CD4-positive, alpha-beta T cell treated with Interleukin-21 for 1 hour (primary cell): ENCODE measurements at regions not wholly inside any gene's neighbourhood (a gene's known extent, or its start where the extent isn't known, plus 50 kb on each side); places are given as distances from the start of the nearest gene placed in this dataset.
"Not testable (repeated sequence)": the region's sequence is repeated elsewhere in the genome, so short reads cannot be mapped to it uniquely, and the experiment has no call there.

Experiments used
- DNase-seq: peaks from one replicate; pipeline ENCODE4 v3.0.0-alpha.2; 2020

DNA sequence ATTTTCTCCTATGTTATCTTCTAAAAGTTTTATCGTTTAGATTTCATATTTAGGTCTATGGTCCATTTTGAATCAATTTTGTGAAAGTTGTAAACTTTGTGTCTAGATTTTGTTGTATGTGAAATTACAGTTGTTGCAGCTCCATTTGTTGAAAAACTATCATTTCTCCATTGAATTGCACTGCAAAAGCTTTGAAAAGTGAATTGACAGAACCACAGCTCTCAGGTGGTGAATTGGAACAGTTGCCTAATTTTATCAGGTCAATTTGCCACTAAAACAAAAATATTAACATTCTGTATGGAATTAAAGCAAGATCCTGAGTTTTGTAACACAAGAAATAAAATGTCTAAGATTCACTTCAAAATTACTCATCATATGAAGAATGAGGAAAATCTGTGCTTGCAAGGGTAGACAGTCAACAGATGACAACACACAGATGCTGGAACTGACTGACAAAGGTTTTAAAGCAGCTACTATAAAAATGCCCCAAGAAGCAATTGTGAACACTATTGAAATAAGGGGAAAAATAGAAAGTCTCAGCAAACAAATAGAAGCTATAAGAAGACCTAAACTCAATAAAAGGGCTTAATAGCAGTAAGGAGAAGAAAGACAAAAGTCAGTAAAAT, 346.7 kb downstream of the PAX1 start:
- DNase-seq, result no peak

DNA sequence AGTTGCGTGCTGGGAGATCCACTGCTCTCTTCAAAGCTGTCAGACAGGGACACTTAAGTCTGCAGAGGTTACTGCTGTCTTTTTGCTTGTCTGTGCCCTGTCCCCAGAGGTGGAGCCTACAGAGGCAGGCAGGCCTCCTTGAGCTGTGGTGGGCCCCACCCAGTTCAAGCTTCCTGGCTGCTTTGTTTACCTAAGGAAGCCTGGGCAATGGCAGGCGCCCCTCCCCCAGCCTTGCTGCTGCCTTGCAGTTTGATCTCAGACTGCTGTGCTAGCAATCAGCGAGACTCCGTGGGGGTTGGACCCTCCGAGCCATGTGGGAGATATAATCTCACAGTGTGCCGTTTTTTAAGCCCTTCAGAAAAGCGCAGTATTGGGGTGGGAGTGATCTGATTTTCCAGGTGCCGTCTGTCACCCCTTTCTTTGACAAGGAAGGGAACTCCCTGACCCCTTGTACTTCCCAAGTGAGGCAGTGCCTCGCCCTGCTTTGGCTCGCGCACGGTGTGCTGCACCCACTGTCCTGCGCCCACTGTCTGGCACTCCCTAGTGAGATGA, 340.6 kb downstream of the PAX1 start:
- not testable (repeated sequence) for DNase-seq

DNA sequence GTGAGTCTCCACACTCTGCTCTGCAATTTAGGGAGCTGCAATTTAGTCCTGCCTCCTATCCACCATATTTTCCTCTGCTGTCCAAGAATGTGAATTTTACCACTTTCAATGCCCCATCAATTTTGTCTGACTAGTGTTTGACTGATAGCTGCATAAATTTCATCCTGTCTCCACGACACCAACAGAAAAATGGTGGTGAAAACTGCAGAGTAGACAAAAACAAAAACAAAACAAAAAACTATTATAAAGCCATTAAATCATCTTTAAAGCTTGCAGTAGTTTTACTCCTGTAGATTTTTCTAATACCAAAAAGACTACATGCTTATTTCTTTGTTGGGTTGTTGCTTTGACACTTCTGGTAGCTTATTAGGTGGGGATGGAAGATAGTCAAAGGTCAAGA, 322.0 kb downstream of the PAX1 start:
- DNase-seq, result no peak

DNA sequence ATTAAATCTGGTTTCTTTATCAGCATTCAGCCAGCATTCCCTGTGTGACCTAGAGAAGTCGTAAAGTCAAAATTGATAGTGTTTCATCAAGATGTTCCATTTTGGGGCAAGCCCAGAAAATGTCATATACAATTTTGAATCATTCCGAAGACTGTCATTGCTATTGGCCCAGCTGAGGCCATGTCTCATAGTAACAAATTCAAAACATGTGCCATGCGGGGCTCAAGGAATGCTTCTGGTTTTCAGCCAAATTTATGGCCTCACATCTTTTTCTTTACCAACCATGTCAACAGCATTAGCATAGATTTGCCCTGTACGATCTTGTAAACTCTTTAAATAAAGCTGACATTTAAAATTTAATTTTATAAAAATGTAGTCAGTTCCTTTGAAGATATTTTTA, 314.7 kb downstream of the PAX1 start:
- no peak for DNase-seq

DNA sequence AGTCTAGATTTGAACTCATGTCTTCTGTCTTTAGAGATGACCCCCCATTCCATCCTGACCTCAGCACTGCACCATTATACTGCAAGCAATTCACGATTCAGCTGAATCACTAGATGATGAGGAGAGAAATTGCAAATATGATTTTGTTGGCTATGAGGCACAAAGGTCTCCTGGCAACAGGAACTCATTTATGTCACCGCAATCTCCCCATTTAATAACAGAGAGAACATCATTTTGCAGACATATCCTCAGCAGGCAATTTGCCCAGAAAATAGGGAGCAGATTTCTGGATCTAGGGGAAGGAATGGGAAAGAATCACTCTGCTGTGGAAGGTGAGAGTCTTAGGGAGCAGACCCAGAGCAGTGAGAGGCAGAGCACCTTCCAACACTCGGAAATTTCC, 303.0 kb downstream of the PAX1 start:
- no peak for DNase-seq

DNA sequence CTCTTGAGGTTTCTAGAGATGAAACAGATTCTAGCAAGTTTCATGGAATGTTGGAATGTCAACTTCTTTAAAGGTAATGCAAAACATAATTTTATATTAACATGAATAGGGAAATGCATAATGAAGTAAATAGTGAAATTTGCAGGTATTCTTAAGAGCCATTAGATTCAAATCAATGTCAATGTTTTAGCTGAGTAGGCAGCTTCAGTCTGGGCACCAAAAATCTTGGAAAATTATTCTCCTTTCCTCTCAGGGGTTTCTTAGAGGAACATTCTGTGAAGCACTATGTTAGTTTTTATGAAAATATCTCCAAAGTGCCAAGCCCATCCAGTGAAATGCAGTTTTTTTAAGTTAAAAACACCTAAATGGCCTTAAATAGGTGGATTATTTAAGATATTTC, 300.8 kb downstream of the PAX1 start:
- DNase-seq, result no peak

DNA sequence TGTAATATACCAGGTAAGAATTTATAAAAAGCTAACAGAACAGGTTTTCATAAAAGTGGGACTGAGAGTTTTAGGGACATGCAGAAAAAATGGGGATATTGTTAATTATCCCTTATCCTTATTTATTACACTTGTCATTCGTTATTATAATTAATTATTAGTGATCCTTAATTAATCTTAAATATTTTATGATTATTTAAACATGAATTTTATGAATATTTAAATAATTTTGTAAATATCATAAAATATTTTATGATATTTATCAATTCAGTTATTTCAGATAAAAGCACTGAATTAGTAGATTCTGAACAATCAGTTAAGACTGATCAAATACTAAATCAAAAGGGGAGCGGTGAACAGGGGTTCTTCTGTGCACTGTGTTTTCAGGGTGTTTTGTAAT, 300.1 kb downstream of the PAX1 start:
- no peak for DNase-seq

DNA sequence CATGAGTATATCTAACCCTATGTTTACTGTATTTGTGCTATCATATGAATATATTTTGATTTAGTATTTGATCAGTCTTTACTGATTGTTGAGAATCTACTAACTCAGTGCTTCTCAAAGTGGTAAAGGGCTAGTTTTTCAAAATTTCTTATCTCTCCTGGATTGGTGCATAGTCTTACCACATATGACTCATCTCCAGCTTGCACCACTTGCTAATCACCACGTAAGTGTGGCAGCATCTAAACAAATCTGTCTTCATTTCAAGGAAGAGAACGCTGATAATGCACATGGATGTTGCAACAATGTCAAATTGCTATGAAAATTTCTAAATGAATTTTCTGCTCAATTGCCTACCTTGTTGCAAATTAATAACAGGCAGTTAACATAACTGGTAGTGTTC, 299.5 kb downstream of the PAX1 start:
- DNase-seq, result no peak

DNA sequence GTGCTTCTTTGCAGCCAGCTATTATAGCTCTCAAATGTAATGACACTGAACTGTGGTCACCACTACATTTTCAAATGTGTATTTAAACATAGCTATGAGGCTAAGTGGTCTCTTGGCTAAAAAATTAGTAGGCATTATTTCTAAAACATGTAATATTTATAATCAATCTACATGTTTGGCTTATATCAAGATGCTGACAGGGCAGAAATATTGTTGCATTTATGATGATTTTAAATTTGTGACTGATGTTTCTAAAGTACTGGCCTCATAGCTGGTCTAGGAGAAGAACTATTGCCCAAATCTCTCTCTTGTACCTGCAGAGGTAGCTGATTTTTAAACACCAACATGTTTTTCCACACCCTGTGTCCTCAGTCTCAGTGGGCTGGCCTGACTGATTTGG, 298.2 kb downstream of the PAX1 start:
- DNase-seq, result no peak

DNA sequence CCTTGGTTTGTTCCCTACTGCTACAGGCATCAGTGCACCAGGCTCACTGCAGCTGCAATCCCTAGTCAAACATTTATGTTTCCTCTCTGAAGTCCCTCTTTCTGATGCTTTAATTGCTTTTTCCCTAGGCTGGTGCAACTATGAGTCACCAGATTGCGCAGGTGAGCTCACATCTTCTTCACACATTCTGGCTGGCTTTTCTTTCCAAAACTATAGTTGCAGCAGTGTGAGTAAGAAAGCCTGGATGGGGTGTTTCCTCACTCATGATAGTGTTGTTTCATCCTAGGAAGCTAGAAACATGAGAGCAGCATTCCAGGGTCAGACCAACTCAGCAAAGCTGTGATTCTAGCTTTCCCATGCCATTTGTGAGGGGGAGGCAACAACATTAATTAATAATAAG, 296.4 kb downstream of the PAX1 start:
- no peak for DNase-seq

DNA sequence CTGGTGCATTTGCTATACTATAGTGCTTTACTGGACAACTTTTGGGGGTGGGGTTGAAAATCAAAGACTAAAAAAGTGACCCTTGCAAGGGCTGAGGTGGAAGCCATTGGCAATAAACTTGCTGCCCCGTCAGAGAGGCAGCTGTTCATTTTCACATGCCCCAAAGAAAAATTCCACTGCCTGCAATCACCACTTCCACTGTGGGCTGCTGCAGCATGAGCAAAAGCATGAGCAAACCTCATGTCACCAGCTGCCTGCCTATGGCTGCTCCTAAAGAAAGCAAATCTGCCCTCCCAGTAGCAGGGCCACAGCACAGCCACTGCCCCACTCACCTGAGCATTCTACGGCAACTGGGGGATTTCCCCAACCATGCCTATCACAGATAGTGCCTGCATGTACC, 290.0 kb downstream of the PAX1 start:
- DNase-seq, result no peak

DNA sequence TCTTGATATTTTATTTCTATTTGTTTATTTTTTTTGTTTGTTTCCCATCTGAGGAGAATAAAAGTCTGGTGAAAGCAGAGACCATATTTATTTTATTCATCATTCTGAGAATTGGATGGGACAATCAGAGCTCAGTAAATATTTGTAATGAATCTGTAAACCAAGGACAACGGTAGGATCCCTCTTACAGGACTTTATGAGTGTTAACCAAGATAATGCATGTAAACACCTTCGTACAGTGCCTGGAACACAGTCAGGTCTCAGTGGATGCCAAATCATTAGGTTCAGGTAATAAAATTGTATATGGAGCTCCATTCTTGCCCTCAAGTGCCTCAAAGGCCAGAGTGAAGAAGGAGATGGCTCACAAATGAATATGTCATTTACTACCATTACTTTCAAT, 288.7 kb downstream of the PAX1 start:
- DNase-seq, result no peak

DNA sequence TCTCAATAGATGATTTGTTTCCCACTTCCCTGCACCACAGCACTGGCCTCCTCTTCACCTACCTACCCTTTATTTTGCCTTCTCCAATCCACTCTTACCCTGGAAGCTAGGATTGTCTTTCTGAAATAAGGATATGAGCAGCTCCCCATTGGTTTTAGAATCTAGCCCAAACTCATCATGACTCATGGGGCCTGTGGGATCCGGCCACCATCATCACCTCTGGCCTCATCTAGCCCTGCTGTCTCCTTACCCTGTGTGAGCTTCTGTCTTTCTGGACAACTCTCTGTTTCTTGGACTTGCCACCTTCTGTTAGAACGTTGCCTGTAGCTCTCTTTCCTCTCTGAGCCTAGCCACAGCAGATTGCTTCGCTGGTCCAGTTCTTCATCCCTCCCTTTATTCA, 277.1 kb downstream of the PAX1 start:
- no peak for DNase-seq

DNA sequence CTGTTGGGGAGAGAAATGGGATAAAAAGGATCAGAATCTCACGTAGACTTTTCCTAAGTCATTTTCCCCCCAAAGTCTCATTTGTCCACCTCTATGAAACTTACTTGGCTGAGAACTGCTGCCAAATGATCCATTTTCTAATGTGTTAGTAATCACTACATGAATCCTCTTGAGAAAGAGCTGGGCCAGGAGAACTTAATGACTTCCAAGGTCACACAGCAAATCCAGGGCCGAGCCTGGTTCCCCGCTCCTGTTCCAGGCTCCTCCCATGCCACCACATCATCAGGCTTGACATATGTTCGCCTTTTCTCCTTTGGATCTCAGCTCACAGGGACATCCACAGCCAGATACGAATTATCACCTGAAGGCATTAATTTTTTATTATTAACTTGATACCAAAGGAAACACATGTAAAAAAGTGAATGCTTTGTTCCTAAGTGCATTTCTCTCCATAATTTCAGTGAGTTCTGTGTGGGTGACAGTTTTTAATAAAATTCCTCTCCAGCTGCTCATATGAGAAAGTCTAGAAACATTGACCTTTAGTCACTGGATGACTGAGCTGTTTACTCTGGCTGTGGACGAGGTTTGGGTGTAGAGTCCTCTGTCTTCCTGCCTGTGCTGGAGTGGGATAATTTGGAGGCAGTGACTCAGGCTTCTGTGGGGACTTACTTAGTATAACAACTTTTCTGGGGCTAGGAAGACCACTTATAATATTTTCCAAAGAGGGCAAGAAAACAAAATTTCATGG, 276.3 kb downstream of the PAX1 start:
- no peak for DNase-seq

DNA sequence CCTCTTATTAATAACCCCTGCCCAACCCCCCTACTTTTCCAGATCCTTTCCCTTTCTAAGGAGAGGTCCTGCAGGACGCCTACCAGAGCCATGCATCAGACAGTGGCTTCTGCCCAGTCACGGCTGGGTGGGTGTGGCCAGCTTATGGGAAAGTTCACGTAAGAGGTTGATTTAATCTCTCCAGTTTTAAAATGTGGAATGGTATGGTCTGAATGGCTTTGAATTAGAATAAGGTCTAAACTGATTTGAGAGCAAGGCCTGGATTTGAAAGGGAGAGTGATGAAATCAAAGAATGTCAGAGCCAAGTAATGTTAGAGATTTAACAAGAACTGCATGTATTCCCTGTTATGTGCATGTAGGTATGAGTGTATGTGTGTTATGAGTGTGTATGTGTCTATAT, 275.7 kb downstream of the PAX1 start:
- no peak for DNase-seq

DNA sequence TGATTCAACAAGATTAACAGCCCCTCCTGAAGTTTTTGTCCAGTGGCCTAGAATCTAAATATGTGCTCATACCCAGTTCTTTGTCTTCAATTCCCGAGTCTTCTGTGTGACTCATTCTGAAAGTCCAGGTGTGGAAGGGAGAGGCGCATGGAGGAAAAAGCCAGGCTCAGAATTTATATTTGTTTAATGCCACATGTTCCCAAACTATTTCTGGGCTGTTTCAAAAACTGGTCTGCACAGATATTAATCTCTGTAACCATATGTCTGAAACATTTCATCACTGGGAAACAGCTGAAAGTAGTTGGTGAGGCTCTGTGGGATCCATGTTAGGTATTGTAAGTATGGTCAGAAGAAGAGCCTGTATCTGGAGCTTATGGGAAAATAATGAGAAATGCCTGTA, 266.0 kb downstream of the PAX1 start:
- DNase-seq, result no peak

DNA sequence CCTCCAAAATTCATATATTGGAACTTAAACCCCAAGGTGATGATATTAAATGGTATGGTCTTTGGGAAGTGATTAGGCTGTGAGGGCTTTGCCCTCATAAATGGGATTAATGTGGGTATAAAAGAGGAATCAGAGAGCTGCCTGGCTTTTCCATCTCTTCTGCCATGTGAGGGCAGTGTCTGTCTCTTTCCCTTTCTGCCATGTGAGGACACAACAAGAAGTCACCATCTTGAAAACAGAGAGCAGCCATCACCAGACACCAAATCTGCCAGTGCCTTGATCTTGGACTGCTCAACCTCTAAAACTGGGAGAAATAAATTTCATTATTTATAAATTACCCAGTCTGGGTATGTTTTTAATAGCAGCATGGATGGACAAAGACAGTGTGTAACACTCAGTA, 263.0 kb downstream of the PAX1 start:
- DNase-seq, result no peak

DNA sequence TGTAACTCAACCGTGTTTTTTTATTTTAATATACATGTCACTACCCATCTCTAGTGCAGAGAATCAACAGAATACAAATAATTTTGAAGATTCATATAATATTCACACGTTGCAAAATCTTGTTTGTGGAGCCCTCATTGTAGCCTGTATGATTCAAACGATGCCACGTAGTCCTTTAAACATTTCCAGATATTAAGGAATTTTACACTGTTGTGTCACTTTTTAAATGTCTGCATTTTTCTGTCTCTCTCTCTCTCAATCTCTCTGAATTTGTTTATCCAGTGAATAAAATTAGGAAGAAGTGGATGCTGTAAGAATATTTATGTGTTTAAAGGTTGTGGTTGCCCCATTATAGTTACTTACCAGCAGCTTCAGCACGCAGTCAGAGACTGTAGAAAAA, 262.0 kb downstream of the PAX1 start:
- no peak for DNase-seq

DNA sequence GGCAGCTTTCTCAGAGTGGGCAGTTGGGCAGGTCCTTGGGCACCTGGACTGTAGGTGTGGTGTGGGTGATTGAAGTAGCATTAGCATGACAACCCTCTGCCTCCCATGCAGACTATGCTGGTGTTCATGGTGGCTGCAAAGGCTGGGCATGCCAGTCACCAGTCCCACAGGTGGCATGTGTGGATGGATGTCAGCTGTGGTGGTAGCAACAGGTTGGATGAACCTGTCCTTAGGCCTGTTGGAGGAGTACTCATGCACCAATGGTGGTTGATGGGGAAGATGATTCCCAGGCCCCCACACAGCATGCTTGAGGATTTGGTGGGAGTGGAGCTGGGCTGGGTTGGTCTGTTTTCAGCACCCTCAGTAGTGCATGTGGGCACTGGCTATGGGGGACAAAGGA, 251.1 kb downstream of the PAX1 start:
- no peak for DNase-seq

DNA sequence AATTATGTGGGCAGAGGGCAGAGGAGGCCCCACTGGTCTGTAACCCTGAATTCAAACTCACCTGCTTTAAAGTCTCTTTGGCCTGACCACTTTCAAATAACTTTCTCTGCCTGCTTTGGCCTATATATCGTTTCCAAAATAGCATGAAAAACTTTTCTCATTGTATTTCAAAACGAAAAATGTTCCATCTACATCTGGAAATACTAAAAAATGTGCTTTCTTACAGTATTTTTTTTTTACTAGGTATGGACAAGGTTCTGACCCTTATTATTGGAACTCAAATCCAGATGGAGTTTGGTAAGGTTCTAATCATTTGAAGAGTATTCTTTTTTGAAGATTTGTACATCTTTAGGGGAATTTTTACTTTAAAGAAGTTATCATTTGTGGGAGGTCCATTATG, 241.9 kb downstream of the PAX1 start:
- no peak for DNase-seq

DNA sequence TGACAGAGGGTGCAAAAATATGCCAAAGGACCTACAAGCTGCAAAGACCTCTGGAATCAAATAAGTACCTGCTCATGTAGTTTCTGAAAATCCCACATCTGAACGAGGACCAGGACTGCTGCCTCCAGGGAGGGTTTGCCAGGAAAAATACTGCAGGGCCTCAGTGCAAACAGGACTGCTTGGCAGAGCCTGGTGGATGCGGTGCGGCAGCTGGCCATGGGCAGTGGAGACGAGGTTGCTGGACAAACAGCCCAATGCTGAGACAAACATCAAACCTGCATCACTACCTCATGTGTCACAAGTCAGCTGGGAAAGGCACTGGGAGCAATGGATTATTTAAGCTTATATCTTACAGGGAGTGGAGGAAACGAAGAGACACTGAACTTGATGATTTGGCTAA, 238.8 kb downstream of the PAX1 start:
- no peak for DNase-seq

DNA sequence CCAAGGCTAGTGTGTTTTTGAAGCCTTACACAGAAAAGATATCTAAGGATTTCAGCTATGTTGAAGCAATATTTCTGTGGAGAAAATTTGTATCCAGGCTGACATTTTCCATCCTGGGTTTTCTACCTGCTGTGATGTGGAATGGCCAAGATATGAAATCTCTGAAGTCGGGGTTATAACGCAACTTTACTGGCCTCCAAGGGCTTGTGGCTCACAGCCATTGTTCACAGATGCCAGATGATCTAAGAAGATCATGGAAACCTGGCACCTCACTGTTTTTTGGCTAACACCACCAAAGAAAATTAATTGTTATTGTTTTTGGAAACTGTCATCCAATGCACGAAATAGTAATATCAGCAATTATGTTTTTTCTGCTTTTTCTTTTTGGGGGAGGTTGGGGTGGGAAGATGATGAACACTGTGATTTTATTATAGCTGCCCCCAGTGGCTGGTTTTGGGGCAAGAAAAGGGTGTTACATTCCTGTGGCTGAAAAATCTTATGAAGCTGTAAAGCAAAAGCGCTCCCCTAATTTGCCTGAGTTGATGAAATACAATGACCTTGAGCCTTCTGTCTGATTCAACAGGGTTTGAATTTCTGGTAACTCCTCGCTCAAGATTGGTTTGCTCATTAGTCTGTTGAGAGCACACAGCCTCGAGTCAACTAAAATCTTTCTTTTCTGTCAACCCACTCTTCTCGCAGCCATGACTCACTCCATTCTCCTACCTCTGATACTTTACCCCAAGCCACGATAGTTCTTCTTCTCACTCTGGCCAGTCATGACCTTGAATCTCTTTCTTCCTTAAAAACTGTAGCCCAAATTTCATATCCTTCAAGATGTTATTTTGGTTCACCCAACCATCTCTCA, 236.7 kb downstream of the PAX1 start:
- no peak for DNase-seq

DNA sequence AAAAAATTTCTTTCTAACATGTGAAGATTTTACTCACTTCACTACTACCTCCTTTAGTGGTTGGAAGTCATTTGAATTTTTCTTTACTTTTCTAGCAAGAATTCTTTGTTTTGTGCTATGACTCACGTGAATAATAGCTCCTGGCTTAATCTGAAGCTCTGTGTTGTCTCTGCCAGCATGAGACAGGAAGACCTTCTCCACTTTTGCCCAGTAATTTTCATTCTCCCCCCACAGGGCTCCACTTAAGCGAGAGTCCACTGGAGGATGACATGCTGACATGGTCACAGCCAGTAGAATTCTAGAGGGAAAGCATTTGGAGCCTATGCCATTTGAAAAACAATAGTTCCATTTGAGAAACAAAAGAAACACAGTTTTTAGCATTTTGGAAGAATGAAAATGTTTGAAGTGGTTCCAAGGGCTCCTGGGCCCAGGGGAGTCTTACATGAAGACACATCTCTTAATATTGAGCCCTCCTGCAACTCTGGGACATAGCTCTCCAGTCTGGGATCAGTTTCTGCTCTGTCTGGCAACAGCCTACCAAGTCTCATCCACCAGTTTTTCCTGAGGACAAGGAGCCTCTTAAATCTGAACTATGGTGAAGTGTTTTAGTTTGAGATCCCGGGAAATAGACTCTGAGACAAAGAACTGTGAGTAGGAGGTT, 231.4 kb downstream of the PAX1 start:
- DNase-seq, result no peak
